HG03378 (cell line): ENCODE measurements at regions not wholly inside any gene's neighbourhood (a gene's known extent, or its start where the extent isn't known, plus 50 kb on each side); places are given as distances from the start of the nearest gene placed in this dataset.

Experiments
- ATAC-seq: cut with Tn5 transposase; IDR thresholded peaks from one replicate; pipeline ENCODE4 v1.9.1; 2021; ENCODE audit warnings: mild to moderate bottlenecking, moderate library complexity; ENCODE audit not compliant: unreplicated experiment

- no peak for ATAC-seq
These were observed 225.2 kb upstream of the RTL1 start for GRCh38 chr14:101128478-101129321.

DNA sequence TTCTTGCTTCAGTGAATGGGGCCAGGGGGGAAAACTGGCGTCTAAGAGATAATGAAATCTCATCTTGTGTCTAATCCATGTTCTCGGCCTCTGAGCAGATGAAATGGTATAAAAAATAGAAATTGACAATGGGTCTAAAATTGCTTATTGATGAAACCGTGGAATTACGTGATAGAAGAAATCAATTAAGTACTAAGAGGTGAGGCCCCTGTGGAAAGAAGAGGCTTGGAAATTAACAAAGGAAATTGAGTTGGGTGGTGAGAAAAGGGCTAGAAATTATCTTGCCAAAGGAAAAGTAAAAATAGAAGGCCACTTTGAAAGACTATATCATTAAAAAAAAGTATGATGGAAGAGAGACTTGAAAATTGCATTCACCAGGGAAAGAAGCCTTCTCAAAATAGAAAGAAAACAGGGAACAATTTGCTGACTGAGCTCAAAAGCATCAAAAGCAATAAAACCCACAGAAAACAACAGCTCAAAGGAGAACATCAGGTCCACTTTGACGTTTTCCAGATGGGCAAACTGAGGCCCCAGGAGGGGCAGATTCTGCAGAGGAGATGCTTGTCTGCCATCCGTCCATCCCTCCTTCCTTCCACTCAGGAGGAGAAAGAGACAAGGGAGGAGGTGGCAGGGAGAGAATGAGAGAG is 226.1 kb upstream of the RTL1 start:
- ATAC-seq = no peak

DNA sequence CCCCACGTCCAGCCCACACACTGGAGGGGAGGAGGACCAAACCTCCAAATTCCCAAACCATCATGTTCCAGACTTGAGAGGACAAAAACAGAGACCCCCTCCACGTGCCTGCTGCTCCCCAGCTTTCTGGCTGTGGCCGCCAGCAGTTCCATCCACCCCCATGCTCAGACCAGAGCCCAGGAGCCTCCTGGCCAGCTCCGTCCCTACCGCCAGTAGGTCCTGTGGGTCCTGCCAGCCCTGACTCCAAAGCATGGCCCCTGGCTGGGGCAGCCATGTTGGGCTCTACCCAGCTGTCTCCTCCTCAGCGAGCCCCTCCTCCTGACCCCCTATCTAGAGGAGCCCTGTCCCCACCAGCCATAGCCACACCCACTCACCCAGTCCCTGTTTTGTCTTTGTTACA is 227.3 kb upstream of the RTL1 start:
- no peak for ATAC-seq

DNA sequence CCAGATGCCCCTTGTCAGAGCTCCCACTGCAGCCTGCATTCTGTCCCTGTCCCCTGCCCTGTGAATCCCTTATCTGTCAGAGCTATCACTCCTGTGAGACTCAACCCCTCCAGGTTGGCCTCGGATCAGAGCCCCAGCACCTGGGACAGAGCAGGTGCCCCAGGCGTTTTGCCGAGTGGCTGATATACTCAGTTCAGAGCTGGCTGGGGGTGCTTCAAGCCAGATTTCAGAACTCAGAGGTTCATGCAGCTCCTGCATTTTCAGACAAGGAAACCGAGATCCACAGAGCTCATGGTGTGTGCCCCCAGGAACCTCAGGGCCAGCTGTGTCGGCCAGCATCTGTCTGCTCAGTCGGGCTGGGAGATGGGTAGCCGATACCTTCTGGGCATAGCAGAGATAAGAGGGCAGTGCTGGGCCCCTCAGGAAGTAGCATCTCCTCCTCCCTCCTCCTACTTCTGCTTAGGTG is 228.0 kb upstream of the RTL1 start:
- ATAC-seq = no peak

- ATAC-seq = no peak
These were observed 228.6 kb upstream of the RTL1 start for GRCh38 chr14:101132051-101132571.

- ATAC-seq = no peak
These were observed 229.1 kb upstream of the RTL1 start for GRCh38 chr14:101132588-101132987.

GRCh38 chr14:101133068-101133467 is 229.5 kb upstream of the RTL1 start:
- no peak for ATAC-seq

DNA sequence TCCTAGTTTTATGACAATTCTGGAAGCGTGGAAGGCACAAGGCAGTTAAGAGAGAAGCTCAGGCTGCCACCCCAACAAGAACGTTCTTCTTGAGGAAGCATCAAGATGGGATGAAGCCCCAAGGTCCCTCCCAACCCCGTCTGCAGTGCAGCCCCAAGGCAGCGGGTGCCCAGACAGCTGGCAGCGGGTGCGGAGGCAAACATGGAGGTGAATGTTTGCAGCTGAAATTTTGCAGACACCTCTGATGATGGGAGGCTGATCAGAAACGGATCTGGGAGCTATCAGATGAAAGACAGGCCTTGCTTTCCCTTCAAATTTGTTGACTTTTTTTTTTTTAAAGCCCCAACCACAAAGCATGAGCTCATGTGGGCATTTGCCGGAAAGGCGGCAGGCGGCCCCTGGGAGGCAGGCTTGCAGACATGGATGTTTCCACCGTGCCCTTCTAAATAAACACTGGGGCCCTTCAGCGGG is 230.7 kb upstream of the RTL1 start:
- no peak for ATAC-seq

DNA sequence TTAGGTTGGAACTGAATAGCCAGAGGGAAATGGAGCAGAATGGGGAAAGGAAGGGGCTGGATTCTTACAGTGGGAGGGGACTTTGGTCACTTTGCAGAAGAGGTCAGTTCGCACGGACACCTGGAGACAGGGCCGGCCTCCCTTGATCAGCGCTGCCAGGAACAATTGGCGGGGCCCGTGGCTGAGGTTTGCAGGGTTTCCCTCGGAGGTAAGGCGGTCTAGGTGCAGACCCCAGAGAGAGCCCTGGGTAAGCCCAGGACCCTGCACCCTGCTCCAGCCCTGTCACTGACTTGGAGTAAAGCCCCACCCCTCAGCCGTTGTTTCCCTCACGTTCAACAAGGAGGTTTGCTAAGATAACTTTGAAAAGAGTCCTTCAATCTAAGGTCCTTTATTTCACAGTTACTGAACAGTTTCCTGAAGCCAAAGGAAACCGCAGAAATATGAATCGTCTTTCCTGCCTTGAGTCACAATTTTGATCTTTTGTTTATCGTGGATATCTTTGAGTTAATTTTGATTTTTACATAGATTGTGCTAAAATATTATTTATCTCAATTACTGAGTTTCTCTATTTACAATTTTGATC is 231.4 kb upstream of the RTL1 start:
- no peak for ATAC-seq

GRCh38 chr14:101135796-101136742 is 232.5 kb upstream of the RTL1 start:
- no peak for ATAC-seq

DNA sequence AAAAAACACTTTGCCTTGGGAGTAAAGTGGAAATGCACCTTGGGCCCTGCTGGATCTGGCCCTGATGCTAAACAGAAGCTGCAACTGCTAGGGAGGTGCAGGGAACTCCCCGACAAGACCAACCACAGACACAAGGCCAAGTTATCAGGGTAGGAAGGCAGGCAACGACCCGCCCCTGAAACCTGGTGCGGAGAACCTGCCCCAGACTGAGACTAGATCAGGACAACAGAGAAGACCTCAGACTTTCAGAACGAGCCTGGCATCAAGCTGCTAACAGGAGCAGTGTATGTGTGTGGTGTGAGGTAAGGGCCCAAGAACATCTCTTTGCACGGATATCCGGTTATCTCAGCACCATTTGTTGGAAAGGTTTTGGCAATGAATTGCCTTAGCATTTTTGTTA is 233.7 kb upstream of the RTL1 start:
- ATAC-seq = no peak

- no peak for ATAC-seq
These were observed 244.3 kb upstream of the RTL1 start for GRCh38 chr14:101147848-101148247.

GRCh38 chr14:101150039-101150610 is 246.6 kb upstream of the RTL1 start:
- no peak for ATAC-seq

GRCh38 chr14:101151226-101151926 is 247.9 kb upstream of the RTL1 start:
- no peak for ATAC-seq

GRCh38 chr14:101151927-101152305 is 248.4 kb upstream of the RTL1 start:
- no peak for ATAC-seq

DNA sequence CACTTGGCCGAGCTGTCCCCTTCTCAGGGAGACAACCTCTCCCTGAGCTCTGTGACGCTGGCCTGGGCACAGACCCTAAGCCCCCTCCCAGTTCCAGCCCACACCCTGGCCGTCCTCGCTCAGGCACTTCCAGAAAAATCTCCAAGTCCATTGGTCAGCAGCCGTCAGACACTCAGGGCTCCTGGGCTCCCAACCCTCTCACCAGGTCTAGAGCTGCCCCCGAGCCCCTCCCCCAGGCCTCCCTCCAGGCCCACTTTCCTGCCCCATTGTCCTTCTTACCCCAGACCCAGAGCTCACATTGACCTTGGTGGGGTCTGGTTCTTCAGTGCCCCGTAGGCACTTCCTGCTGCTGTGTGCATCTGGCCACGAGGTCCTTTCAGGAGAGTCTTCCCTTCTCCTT is 249.3 kb upstream of the RTL1 start:
- no peak for ATAC-seq

DNA sequence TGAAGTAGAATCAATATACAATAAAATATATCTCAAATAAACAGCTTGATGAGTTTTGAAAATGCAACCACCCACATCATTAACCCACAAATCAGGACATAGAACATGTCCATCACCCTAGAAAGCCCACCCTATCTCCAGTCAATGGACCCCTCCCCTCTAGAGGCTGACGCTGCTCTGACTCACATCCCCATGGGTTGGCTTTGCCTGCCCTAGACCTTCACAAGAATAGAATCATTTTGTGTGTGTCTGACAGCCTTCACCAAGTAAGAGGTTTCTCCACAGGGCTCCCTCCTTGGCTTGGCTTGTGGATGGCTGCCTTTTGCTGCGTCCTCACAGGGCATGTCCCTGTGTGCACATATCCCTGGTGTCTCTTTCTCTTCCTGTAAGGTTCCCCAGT is 250.2 kb upstream of the RTL1 start:
- ATAC-seq = no peak

DNA sequence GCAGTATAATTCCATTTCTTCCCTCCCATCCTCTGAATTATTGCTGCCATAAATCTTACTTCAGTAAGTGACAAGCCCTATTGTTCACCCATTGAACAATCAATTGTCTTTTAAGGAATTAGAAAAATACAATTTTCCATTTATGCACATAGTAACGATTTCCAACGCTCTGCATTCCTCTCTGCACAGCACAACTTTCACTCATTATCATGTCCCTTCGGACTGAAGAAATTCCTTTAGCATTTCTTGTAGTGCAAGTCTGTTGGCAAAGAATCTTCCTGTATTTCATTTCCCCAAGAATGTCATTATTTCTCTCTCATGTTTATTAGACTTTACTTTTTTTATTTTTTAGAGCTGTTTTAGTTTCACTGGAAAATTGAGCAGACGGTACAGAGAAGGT is 252.1 kb upstream of the RTL1 start:
- ATAC-seq = no peak

DNA sequence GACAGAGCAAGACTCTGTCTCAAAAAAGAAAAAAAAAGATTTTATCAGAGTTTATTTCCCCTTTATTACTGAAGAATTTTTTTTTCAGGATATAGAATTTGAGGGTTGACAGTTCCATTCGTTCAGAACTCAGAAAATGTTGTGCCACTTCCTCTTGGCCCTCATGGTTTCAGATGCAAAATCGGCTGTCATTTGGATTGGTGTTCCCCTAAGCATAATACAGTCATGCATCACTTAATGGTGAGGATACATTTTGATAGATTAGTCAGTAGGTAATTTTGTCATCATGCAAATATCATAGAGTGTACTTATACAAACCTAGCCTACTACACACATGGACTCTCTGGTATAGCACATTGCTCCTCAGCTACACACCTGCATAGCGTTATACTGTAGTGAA is 263.9 kb upstream of the RTL1 start:
- no peak for ATAC-seq

GRCh38 chr14:101169267-101169666 is 265.7 kb upstream of the RTL1 start:
- ATAC-seq = no peak
